ENCODE measurements at regions not wholly inside any gene's neighbourhood (a gene's known extent, or its start where the extent isn't known, plus 50 kb on each side); places are given as distances from the start of the nearest gene placed in this dataset.

DNA sequence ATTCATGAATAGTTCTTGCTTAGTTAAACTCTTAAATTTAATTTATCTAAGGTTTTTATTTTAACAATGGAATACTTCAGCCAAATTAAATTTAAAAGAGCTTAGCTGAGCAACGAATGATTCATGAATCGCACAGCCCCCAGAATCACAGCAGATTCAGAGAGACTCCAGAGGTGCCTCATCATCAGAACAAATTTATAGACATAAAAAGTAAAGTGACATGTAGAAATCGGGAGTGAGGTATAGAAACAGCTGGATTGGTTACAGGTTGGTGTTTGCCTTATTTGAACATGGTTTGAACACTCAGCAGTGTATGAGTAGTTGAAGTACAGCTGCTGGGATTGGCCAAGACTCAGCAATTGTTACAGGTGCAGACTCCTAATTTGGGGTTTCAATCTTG is 132.7 kb upstream of the MAP3K4 start:
- Histone ChIP-seq H3K9ac (replicated peaks; ENCODE audit: extremely low read depth, insufficient read depth, low read length) (no peak overlapping the region), H3K9me1 (replicated peaks; ENCODE audit: control insufficient read depth, extremely low read depth, insufficient read depth, low read length) (no peaks in the 10 kb centered on the region), H3K4me1 (ENCODE audit: control insufficient read depth, extremely low read depth, insufficient read depth, low read length) (no peaks in the 10 kb centered on the region), H3K36me3 (ENCODE audit: control insufficient read depth in 2 of 2, extremely low read depth in 1 of 2, insufficient read depth in 2 of 2, low read length in 2 of 2) (no peaks in the 10 kb centered on the region), H3K27me3 (ENCODE audit: control insufficient read depth in 2 of 2, insufficient read depth in 2 of 2, low read length in 2 of 2) (no peaks in the 10 kb centered on the region), H4K20me1 (replicated peaks; ENCODE audit: control insufficient read depth, extremely low read depth, insufficient read depth, low read length) (no peaks in the 10 kb centered on the region), H3K4me2 (ENCODE audit: insufficient read depth, low read length) (no peak overlapping the region), H3K27ac (ENCODE audit: insufficient read depth, low read depth, low read length) (no peak overlapping the region), H3K9me3 (replicated peaks; ENCODE audit: control insufficient read depth, insufficient read depth, low read length) (no peaks in the 10 kb centered on the region), H3K79me2 (ENCODE audit: control insufficient read depth, insufficient read depth, low read length) (no peaks in the 10 kb centered on the region), H2AFZ (ENCODE audit: low read depth, low read length) (no peak overlapping the region), H3K4me3 (replicated peaks in 1 of 3; ENCODE audit: insufficient read depth in 1 of 3, low read depth in 1 of 3, low read length in 3 of 3) (no peak overlapping the region)
- TF ChIP-seq GATA2 (IDR thresholded peaks at IDR 0.05; ENCODE audit: insufficient read depth, insufficient read length, low read depth, low read length) = no peak
- TF ChIP-seq POLR2AphosphoS5 (IDR thresholded peaks at IDR 0.05; ENCODE audit: insufficient read depth, low read depth, low read length) = no peak
- TF ChIP-seq, protein P1, sequence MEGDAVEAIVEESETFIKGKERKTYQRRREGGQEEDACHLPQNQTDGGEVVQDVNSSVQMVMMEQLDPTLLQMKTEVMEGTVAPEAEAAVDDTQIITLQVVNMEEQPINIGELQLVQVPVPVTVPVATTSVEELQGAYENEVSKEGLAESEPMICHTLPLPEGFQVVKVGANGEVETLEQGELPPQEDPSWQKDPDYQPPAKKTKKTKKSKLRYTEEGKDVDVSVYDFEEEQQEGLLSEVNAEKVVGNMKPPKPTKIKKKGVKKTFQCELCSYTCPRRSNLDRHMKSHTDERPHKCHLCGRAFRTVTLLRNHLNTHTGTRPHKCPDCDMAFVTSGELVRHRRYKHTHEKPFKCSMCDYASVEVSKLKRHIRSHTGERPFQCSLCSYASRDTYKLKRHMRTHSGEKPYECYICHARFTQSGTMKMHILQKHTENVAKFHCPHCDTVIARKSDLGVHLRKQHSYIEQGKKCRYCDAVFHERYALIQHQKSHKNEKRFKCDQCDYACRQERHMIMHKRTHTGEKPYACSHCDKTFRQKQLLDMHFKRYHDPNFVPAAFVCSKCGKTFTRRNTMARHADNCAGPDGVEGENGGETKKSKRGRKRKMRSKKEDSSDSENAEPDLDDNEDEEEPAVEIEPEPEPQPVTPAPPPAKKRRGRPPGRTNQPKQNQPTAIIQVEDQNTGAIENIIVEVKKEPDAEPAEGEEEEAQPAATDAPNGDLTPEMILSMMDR (IDR thresholded peaks at IDR 0.05; ENCODE audit: extremely low read depth in 1 of 2, insufficient read depth in 1 of 2, low read depth in 1 of 2, low read length in 2 of 2) = no peak
- no peak for TF ChIP-seq POLR2A (IDR thresholded peaks at IDR 0.05; ENCODE audit: low read depth, low read length)
- no peak for TF ChIP-seq JUN (IDR thresholded peaks at IDR 0.05; ENCODE audit: borderline replicate concordance, insufficient read depth, insufficient read length, low read depth)
- no peak for TF ChIP-seq EZH2 (IDR thresholded peaks at IDR 0.05; ENCODE audit: borderline replicate concordance, low read depth, low read length, severe bottlenecking)
- TF ChIP-seq MYC (IDR thresholded peaks at IDR 0.05; ENCODE audit: low read depth, low read length) = no peak
- no peak for TF ChIP-seq FOS (IDR thresholded peaks at IDR 0.05; ENCODE audit: borderline replicate concordance, insufficient read depth, low read length)
- TF ChIP-seq, protein P2, sequence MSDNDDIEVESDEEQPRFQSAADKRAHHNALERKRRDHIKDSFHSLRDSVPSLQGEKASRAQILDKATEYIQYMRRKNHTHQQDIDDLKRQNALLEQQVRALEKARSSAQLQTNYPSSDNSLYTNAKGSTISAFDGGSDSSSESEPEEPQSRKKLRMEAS (IDR thresholded peaks at IDR 0.05; ENCODE audit: insufficient read depth, insufficient read length) = no peak
- ChIA-PET POLR2A (no interaction called here), CTCF (no interaction called here)
- BruUV-seq (replicated peaks) = no TSS peak
- dilution Hi-C loops (cut with MboI; ENCODE audit: extremely low pct_ligation_motif_present, low sequenced_read_pairs) (no loop called here), intact Hi-C loops (cut with micrococcal nuclease) (no loop called here)
- FAIRE-seq (no peak), DNase-seq (ENCODE audit: low read depth, low spot score) (no peak)

All from endothelial cell of umbilical vein (primary cell).